ENCODE measurements at regions not wholly inside any gene's neighbourhood (a gene's known extent, or its start where the extent isn't known, plus 50 kb on each side); places are given as distances from the start of the nearest gene placed in this dataset.

- Mint-ChIP-seq H3K4me1 (peaks cover 7% of the 10 kb centered on the region; the same call in 2 of the 3 replicates), H3K27ac (no peak overlapping the region), H3K36me3 (ENCODE audit: low read depth) (no peaks in the 10 kb centered on the region), H3K4me3 (no peak overlapping the region), H3K27me3 (ENCODE audit: insufficient read depth, low read depth, poor library complexity) (peaks cover 2% of the 10 kb centered on the region), H3K9me3 (no peaks in the 10 kb centered on the region)
- Histone ChIP-seq H3K27ac (ENCODE audit: low read depth) (no peak overlapping the region), H3K4me3 (no peak overlapping the region), H2AFZ (no peak overlapping the region), H3K9me2 (ENCODE audit: insufficient read depth) (peaks cover 6% of the 10 kb centered on the region; the same call in 1 of the 2 replicates), H3K4me2 (no peak overlapping the region), H3K27me3 (ENCODE audit: insufficient read depth) (no peaks in the 10 kb centered on the region), H3F3A (replicated peaks; ENCODE audit: low read depth) (no peaks in the 10 kb centered on the region), H4K20me1 (replicated peaks; ENCODE audit: insufficient read depth) (no peaks in the 10 kb centered on the region), H3K4me1 (ENCODE audit: insufficient read depth) (no peaks in the 10 kb centered on the region), H3K36me3 (ENCODE audit: insufficient read depth) (no peaks in the 10 kb centered on the region), H3K79me2 (replicated peaks; ENCODE audit: insufficient read depth) (no peaks in the 10 kb centered on the region)
- DNase-seq (ENCODE audit: low spot score) (no peak), ATAC-seq (no peak)
- TF ChIP-seq POLR2AphosphoS5 (IDR thresholded peaks at IDR 0.05; ENCODE audit: low read depth) (no peak), JUNB (IDR thresholded peaks at IDR 0.05; ENCODE audit: unreplicated experiment) (no peak), EZH2phosphoT487 (IDR thresholded peaks at IDR 0.05; ENCODE audit: unreplicated experiment) (no peak), ZNF114 (CRISPR knock-in tag; IDR thresholded peaks at IDR 0.05) (no peak), ETS1 (IDR thresholded peaks at IDR 0.05) (no peak), EZH2 (IDR thresholded peaks at IDR 0.05; ENCODE audit: low read depth, unreplicated experiment) (no peak), NANOG (IDR thresholded peaks at IDR 0.05; ENCODE audit: borderline replicate concordance) (no peak), ZNF331 (CRISPR knock-in tag; IDR thresholded peaks at IDR 0.05; ENCODE audit: low read depth) (no peak), CREB1 (CRISPR knock-in tag; IDR thresholded peaks at IDR 0.05; ENCODE audit: low read depth) (no peak), STAT1 (IDR thresholded peaks at IDR 0.05; ENCODE audit: unreplicated experiment) (no peak)
- TF ChIP-seq, protein P1, sequence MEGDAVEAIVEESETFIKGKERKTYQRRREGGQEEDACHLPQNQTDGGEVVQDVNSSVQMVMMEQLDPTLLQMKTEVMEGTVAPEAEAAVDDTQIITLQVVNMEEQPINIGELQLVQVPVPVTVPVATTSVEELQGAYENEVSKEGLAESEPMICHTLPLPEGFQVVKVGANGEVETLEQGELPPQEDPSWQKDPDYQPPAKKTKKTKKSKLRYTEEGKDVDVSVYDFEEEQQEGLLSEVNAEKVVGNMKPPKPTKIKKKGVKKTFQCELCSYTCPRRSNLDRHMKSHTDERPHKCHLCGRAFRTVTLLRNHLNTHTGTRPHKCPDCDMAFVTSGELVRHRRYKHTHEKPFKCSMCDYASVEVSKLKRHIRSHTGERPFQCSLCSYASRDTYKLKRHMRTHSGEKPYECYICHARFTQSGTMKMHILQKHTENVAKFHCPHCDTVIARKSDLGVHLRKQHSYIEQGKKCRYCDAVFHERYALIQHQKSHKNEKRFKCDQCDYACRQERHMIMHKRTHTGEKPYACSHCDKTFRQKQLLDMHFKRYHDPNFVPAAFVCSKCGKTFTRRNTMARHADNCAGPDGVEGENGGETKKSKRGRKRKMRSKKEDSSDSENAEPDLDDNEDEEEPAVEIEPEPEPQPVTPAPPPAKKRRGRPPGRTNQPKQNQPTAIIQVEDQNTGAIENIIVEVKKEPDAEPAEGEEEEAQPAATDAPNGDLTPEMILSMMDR (conservative IDR thresholded peaks at IDR 0.05; ENCODE audit: low read depth in 2 of 2) = no peak
- TF ChIP-seq, protein P2, sequence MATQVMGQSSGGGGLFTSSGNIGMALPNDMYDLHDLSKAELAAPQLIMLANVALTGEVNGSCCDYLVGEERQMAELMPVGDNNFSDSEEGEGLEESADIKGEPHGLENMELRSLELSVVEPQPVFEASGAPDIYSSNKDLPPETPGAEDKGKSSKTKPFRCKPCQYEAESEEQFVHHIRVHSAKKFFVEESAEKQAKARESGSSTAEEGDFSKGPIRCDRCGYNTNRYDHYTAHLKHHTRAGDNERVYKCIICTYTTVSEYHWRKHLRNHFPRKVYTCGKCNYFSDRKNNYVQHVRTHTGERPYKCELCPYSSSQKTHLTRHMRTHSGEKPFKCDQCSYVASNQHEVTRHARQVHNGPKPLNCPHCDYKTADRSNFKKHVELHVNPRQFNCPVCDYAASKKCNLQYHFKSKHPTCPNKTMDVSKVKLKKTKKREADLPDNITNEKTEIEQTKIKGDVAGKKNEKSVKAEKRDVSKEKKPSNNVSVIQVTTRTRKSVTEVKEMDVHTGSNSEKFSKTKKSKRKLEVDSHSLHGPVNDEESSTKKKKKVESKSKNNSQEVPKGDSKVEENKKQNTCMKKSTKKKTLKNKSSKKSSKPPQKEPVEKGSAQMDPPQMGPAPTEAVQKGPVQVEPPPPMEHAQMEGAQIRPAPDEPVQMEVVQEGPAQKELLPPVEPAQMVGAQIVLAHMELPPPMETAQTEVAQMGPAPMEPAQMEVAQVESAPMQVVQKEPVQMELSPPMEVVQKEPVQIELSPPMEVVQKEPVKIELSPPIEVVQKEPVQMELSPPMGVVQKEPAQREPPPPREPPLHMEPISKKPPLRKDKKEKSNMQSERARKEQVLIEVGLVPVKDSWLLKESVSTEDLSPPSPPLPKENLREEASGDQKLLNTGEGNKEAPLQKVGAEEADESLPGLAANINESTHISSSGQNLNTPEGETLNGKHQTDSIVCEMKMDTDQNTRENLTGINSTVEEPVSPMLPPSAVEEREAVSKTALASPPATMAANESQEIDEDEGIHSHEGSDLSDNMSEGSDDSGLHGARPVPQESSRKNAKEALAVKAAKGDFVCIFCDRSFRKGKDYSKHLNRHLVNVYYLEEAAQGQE (IDR thresholded peaks at IDR 0.05; ENCODE audit: unreplicated experiment) = no peak
- TF ChIP-seq, protein P3, sequence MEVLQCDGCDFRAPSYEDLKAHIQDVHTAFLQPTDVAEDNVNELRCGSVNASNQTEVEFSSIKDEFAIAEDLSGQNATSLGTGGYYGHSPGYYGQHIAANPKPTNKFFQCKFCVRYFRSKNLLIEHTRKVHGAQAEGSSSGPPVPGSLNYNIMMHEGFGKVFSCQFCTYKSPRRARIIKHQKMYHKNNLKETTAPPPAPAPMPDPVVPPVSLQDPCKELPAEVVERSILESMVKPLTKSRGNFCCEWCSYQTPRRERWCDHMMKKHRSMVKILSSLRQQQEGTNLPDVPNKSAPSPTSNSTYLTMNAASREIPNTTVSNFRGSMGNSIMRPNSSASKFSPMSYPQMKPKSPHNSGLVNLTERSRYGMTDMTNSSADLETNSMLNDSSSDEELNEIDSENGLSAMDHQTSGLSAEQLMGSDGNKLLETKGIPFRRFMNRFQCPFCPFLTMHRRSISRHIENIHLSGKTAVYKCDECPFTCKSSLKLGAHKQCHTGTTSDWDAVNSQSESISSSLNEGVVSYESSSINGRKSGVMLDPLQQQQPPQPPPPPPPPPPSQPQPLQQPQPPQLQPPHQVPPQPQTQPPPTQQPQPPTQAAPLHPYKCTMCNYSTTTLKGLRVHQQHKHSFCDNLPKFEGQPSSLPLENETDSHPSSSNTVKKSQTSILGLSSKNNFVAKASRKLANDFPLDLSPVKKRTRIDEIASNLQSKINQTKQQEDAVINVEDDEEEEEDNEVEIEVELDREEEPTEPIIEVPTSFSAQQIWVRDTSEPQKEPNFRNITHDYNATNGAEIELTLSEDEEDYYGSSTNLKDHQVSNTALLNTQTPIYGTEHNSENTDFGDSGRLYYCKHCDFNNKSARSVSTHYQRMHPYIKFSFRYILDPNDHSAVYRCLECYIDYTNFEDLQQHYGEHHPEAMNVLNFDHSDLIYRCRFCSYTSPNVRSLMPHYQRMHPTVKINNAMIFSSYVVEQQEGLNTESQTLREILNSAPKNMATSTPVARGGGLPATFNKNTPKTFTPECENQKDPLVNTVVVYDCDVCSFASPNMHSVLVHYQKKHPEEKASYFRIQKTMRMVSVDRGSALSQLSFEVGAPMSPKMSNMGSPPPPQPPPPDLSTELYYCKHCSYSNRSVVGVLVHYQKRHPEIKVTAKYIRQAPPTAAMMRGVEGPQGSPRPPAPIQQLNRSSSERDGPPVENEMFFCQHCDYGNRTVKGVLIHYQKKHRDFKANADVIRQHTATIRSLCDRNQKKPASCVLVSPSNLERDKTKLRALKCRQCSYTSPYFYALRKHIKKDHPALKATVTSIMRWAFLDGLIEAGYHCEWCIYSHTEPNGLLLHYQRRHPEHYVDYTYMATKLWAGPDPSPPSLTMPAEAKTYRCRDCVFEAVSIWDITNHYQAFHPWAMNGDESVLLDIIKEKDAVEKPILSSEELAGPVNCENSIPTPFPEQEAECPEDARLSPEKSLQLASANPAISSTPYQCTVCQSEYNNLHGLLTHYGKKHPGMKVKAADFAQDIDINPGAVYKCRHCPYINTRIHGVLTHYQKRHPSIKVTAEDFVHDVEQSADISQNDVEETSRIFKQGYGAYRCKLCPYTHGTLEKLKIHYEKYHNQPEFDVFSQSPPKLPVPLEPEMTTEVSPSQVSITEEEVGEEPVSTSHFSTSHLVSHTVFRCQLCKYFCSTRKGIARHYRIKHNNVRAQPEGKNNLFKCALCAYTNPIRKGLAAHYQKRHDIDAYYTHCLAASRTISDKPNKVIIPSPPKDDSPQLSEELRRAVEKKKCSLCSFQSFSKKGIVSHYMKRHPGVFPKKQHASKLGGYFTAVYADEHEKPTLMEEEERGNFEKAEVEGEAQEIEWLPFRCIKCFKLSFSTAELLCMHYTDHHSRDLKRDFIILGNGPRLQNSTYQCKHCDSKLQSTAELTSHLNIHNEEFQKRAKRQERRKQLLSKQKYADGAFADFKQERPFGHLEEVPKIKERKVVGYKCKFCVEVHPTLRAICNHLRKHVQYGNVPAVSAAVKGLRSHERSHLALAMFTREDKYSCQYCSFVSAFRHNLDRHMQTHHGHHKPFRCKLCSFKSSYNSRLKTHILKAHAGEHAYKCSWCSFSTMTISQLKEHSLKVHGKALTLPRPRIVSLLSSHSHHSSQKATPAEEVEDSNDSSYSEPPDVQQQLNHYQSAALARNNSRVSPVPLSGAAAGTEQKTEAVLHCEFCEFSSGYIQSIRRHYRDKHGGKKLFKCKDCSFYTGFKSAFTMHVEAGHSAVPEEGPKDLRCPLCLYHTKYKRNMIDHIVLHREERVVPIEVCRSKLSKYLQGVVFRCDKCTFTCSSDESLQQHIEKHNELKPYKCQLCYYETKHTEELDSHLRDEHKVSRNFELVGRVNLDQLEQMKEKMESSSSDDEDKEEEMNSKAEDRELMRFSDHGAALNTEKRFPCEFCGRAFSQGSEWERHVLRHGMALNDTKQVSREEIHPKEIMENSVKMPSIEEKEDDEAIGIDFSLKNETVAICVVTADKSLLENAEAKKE (CRISPR knock-in tag; IDR thresholded peaks at IDR 0.05) = no peak
These were observed 93.3 kb downstream of the PERP start for GRCh38 chr6:138013959-138014358.
